ENCODE measurements at regions not wholly inside any gene's neighbourhood (a gene's known extent, or its start where the extent isn't known, plus 50 kb on each side); places are given as distances from the start of the nearest gene placed in this dataset.

- H3K14ac ChIP-seq (ENCODE audit: insufficient read depth, low read length): no peak overlapping the region
- no CpG with 5 or more reads among the region's 8 CpGs for WGBS (ENCODE audit: extremely low coverage, insufficient read length, low lambda C conversion rate)
- H3K27ac Mint-ChIP-seq: no peak overlapping the region; a peak in 1 of 7 replicates
Measured at GRCh38 chr14:71527838-71528237, 404.4 kb upstream of the RGS6 start.

More at GRCh38 chr14:71527838-71528237, 404.4 kb upstream of the RGS6 start:
- Histone ChIP-seq H3K27ac (ENCODE audit: insufficient read length, low read depth, low read length) (no peak overlapping the region), H4K8ac (replicated peaks; ENCODE audit: insufficient read length, low read depth, low read length) (no peak overlapping the region), H2AK5ac (ENCODE audit: insufficient read length, low read length) (no peak overlapping the region), H3K23ac (ENCODE audit: insufficient read length, low read depth, low read length) (no peak overlapping the region), H3K56ac (ENCODE audit: insufficient read length, low read depth, low read length) (no peak overlapping the region), H3K79me2 (ENCODE audit: insufficient read depth, low read length) (no peaks in the 10 kb centered on the region), H3K79me1 (ENCODE audit: insufficient read depth, low read depth, low read length, poor library complexity, severe bottlenecking) (no peaks in the 10 kb centered on the region), H3K4me1 (ENCODE audit: insufficient read depth, low read length) (peaks cover 1% of the 10 kb centered on the region; the same call in 1 of the 2 replicates), H3K9me3 (ENCODE audit: control insufficient read depth, low read depth, low read length) (no peaks in the 10 kb centered on the region), H3K23me2 (ENCODE audit: insufficient read length, low read depth, low read length, poor library complexity, severe bottlenecking) (no peaks in the 10 kb centered on the region), H2BK20ac (ENCODE audit: low read depth, low read length, poor library complexity, severe bottlenecking) (no peak overlapping the region), H3T11ph (ENCODE audit: low read length) (no peak overlapping the region), H3K4me2 (ENCODE audit: insufficient read depth, insufficient read length, low read length) (no peak overlapping the region), H2BK120ac (ENCODE audit: low read depth, low read length, poor library complexity, severe bottlenecking) (no peak overlapping the region), H3K9ac (ENCODE audit: extremely low read depth, insufficient read length, low read length) (no peak overlapping the region), H3K18ac (ENCODE audit: insufficient read length, low read depth, low read length) (no peak overlapping the region), H4K20me1 (ENCODE audit: control insufficient read depth, insufficient read depth, insufficient read length) (no peaks in the 10 kb centered on the region), H2BK12ac (ENCODE audit: insufficient read length, low read depth, low read length) (no peak overlapping the region), H2BK15ac (ENCODE audit: low read depth, low read length) (no peak overlapping the region), H2BK5ac (ENCODE audit: insufficient read length, low read length) (no peak overlapping the region), H4K5ac (ENCODE audit: insufficient read length, low read depth, low read length) (no peak overlapping the region), H4K91ac (ENCODE audit: insufficient read length, low read depth, low read length) (no peak overlapping the region), H2AFZ (ENCODE audit: low read length) (no peak overlapping the region), H3K27me3 (ENCODE audit: insufficient read depth, low read length) (no peaks in the 10 kb centered on the region), H3K4ac (ENCODE audit: low read depth, low read length) (no peak overlapping the region)
- Mint-ChIP-seq H3K4me1 (peaks cover 11 to 14% of the 10 kb centered on the region in 2 experiments), H3K27me3 (ENCODE audit: low read depth) (no peaks in the 10 kb centered on the region), H3K36me3 (ENCODE audit: insufficient read depth in 1 of 3, low read depth in 3 of 3) (peaks cover 0 to 10% (median 0%) of the 10 kb centered on the region in 3 experiments; a peak in 2 of 7 replicates), H3K4me3 (no peak overlapping the region), H3K9me3 (no peaks in the 10 kb centered on the region)
- DNase-seq: no peak
- TF ChIP-seq CTCF (conservative IDR thresholded peaks at IDR 0.05): no peak
